ENCODE measurements at regions not wholly inside any gene's neighbourhood (a gene's known extent, or its start where the extent isn't known, plus 50 kb on each side); places are given as distances from the start of the nearest gene placed in this dataset.

- ATAC-seq (no peak), DNase-seq (no peak)
- intact Hi-C loops (cut with DNase I, micrococcal nuclease) = no loop called here
Measured at GRCh38 chr5:98042961-98043360, 730.5 kb upstream of the RGMB start.

GRCh38 chr5:98050583-98050982 is 722.9 kb upstream of the RGMB start:
- ATAC-seq = no peak
- DNase-seq = no peak
- intact Hi-C loops (cut with DNase I, micrococcal nuclease) = no loop called here

DNA sequence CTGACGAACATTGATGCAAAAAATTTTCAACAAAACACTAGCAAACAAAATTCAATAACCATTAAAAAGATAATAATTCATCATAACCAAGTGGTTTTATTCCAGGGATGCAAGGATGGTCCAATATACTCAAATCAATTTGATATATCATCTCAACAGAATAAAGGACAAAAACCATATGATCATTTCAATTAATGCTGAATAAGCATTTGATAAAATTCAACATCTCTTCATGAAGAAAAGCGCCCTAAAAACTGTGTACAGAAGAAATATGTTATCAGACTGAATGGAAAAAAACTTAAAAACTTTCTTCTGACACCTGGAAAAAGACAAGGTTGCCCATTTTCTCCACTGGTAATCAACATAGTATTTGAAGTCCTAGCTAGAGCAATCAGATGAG is 720.3 kb upstream of the RGMB start:
- intact Hi-C loops (cut with DNase I, micrococcal nuclease) = no loop called here
- ATAC-seq = no peak
- no peak for DNase-seq

DNA sequence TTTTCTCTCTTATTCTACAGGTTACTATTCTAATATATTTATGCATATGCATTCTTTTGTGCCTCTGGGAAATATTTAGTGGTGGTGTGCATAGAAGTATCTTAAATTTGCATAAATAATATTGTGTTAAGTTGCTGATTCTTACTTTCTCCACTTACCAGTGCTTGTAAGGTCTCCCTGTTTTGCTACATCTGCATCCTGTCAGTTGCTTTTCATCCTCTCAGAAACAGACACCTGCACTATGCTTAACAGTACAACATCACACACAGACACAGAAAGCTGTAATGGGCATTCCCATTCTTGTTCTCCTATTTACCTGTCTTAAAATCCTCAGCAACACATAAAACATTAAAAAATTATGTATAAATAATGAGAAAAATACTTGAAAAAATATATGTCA is 713.3 kb upstream of the RGMB start:
- ATAC-seq = no peak
- intact Hi-C loops (cut with DNase I, micrococcal nuclease) = no loop called here
- DNase-seq = no peak

- DNase-seq (no peak), ATAC-seq (no peak)
- intact Hi-C loops (cut with DNase I, micrococcal nuclease) = no loop called here
Measured at GRCh38 chr5:98064118-98064685, 709.3 kb upstream of the RGMB start.

DNA sequence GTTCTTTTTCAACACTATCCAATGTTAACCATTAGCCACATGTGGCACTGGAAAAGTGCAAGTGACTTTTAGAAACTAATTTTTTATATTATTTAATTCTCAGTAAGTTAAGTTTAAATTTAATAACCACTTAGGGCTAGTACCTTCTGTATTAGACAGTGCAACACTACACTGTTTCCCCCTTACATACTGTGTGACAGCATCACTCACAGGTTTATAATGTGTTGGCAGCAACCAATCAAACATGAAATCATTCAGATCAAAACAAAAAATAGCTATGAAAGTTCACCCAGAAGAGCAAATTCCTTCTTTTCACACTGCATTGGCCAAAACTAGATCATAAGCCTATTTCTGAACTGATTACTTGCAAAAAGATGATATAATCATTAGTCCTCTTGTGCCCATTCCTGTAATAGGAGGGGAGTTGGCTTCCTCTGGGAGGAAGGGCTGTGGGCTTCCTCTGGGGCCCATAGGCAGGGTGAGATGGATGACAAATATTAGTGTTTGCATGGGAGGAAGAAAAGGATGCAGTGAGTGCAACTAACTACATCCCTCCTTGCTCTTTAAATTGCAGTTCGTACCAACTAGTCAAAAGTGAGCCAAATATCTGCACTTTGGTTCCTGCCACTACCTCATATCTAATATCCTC is 708.1 kb upstream of the RGMB start:
- intact Hi-C loops (cut with DNase I, micrococcal nuclease) = no loop called here
- ATAC-seq = no peak
- DNase-seq = no peak

DNA sequence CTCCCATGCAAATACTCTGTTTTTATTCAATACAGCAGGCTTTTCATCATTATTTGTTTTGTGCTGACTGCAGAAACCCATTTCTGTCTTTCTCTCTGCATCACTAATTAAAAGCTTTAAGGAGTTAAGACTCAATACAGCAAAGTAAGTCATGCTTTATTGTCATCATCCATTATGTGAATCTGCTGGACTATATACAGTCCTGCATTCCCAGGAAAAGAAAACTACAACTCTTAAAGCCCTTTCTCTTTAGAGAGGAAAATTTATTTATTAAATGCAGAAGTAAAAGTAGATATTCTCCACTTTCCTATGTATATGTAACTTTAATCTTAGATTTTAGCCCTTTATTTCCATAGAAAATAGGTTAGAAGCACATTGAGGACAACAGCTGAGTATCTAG is 706.6 kb upstream of the RGMB start:
- no peak for ATAC-seq
- no peak for DNase-seq
- intact Hi-C loops (cut with DNase I, micrococcal nuclease) = no loop called here

GRCh38 chr5:98069876-98070512 is 703.5 kb upstream of the RGMB start:
- intact Hi-C loops (cut with DNase I, micrococcal nuclease) = no loop called here
- ATAC-seq = no peak
- no peak for DNase-seq

- no peak for DNase-seq
- intact Hi-C loops (cut with DNase I, micrococcal nuclease) = no loop called here
- no peak for ATAC-seq
Measured at GRCh38 chr5:98072921-98073320, 700.5 kb upstream of the RGMB start.

DNA sequence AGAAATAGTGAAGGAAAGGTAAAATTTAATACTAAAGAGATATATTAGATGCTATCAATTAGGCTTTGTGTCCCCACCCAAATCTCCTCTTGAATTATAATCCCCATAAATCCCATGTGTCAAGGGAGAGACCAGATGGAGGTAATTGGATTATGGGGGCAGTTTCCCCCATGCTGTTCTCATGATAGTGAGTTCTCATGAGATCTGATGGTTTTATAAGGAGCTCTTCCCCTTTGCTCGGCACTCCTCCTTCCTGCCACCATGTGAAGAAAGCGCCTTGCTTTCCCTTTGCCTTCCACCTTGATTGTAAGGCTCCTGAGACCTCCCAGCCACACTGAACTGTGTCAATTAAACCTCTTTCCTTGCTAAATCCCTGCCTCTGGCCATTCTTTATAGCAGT is 697.0 kb upstream of the RGMB start:
- intact Hi-C loops (cut with DNase I, micrococcal nuclease) = no loop called here
- DNase-seq (no peak), ATAC-seq (no peak)

DNA sequence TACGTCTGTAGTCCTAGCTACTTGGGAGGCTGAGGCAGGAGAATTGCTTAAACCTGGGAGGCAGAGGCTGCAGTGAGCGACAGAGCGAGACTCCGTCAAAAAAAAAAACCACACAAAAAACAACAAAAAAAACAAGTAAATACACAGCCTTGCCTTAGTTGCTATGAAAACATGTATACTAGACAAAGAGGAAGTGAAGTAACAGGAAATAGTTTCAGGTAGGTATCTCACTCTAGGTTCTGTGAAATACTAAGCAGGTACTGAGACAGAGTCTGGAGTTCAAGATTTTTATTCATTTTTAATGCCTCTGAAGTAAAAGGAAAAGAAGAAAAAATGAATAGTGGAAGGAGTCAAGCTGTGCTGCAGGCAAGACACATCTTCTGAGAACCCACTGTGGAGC is 687.9 kb upstream of the RGMB start:
- ATAC-seq (no peak), DNase-seq (no peak)
- intact Hi-C loops (cut with DNase I, micrococcal nuclease) = no loop called here

GRCh38 chr5:98095072-98095471 is 678.4 kb upstream of the RGMB start:
- no peak for ATAC-seq
- intact Hi-C loops (cut with DNase I, micrococcal nuclease) = no loop called here
- DNase-seq = no peak

DNA sequence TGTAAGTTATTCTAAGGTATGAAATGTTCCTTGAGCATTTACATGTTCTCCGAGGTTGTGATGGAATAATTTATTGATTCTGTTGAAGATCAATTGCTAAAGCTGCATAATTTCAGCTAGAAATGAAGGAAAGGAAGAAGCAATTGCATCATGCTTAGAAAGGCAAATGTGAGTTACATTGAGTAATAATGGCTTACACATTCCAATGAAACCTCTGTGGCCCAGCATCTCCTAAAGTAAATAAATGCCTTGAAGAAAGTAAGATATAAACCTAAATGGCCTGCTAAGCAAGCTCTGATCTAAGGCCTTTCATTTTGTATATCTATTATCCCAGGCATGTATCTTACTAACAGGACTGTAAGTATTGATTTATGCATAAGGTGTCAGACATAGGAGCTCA is 677.3 kb upstream of the RGMB start:
- no peak for DNase-seq
- no peak for ATAC-seq
- intact Hi-C loops (cut with DNase I, micrococcal nuclease) = no loop called here

DNA sequence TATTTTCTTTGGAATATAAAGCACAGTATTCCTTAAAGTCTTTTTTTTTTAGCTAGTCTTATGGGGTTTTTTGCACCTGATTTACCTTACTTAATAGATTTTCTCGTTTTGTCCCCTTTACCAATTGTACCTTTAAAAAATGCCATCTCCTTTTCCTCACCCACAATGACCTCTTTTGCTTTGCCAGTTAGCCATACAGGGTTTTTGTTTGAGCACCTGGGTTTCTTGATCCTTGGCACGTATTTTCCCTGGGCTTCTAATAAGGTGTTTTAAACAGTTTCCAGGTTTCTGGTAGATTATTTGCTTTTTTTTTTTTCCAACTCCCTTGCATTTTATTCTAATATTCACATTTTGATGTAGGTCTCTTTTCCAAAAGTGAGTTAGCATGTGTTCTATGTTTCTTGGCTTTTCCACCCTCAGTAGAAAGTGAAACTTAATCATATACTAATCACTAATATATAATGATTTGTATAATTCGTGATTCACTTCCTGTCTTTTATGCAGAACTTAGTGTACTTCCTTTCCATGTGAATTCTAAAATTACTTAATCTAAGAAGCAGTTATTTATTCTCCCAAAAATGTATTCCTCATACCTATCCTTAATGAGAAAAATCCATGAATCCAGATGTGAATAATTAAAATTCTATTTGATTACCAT is 673.9 kb upstream of the RGMB start:
- intact Hi-C loops (cut with DNase I, micrococcal nuclease) = no loop called here
- no peak for ATAC-seq
- DNase-seq = no peak

DNA sequence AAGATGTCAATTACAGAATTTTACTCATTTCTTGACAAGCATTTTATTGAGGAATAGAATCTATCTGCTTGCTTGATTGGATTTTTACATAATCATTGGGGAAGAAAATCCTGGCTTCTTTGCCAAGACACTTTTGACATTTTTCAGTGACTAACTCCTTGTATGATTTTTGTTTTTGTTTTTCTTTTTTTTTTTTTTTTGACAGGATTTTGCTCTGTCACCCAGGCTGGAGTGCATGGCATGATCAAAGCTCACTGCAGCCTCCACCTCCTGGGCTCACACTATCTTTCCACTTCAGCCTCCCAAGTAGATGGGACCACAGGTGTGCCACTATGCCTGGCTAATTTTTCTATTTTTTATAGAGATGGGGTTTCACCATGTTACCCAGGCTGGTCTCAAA is 672.3 kb upstream of the RGMB start:
- ATAC-seq (no peak), DNase-seq (no peak)
- intact Hi-C loops (cut with DNase I, micrococcal nuclease) = no loop called here

DNA sequence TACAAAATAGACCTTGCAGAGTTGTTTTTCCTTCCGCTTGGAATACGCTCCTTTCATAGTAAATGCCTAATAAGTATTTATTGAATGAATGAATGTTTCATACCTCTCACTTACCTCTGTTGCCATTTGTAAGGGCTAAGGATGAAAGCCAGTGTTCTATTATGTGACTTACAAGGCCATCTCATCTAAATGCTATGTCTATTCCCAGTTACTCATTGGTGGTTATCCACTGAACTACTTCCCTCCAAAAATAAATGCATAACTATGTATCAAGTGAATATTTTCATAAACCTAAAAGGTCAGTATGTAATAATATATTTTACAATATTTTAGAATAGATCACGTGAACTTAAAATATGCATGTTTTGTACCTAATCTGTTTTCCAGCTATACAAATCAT is 670.5 kb upstream of the RGMB start:
- DNase-seq (no peak), ATAC-seq (no peak)
- intact Hi-C loops (cut with DNase I, micrococcal nuclease) = no loop called here

- DNase-seq = no peak
- no peak for ATAC-seq
- intact Hi-C loops (cut with DNase I, micrococcal nuclease) = no loop called here
Measured at GRCh38 chr5:98103807-98104206, 669.7 kb upstream of the RGMB start.

DNA sequence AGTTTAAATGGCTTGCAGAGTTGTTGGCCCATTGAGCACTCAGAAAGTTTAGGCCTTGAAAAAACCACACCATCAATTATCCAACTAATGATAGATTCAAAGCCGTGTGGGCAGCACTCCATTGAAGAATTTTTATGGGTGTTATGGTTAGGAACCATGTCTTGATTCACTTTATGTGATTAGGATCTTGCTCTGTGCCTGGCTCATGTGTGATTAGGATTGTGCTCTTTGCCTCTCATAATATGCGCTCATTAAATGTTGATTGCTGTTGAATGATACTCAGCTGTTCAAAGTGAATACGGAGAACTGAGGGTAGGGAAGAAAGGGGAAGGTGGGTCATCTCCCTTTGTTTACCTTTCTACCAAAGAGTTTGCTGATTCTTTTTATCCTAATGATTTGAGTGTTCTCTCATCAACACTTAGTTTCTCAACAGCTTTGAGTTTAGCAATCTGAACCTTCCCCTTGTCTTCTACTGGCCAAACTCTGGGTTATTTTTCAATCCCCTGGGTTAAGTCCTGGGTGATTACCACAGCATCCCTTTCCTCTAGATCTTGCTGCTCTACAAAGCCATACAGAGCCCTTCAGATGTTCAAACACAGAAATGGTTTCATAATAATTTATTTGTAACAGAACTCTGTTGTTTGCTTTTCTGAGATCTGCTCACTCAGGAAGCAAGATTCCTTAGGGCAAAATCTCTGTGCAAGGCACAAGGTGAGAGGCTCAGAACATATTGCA is 668.8 kb upstream of the RGMB start:
- intact Hi-C loops (cut with DNase I, micrococcal nuclease) = no loop called here
- DNase-seq (no peak), ATAC-seq (no peak)

DNA sequence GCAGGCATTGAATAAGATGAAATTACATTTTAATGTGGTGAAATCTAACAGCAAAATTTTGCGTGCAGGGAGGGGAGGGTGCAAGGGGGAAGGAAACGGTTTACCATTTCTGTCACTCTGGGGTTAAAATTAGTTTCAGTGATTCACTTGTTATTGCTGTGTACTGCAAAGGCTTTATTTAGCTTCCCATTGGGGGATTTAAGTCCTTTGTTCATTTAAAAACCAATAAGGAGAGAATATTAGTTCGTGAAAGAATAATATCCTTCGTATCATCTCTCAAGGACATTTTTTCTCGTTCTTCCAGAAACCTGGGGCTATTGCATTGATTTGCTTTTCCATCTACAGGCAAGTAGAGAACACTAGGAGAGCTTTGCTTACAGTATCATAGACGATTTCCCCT is 667.8 kb upstream of the RGMB start:
- ATAC-seq (no peak), DNase-seq (no peak)
- intact Hi-C loops (cut with DNase I, micrococcal nuclease) = no loop called here

Measured in left colon (tissue), 2 donors.